ENCODE measurements at regions not wholly inside any gene's neighbourhood (a gene's known extent, or its start where the extent isn't known, plus 50 kb on each side); places are given as distances from the start of the nearest gene placed in this dataset.

- peaks cover 9% of the 10 kb centered on the region for H3K9me3 Mint-ChIP-seq (ENCODE audit: insufficient read depth)
- H3K4me1 Mint-ChIP-seq (ENCODE audit: low read depth): peaks cover 26% of the 10 kb centered on the region
- ATAC-seq (peak; percentile 63), DNase-seq (peak; percentile 43)
- ChIA-PET CTCF (no interaction called here), POLR2A (no interaction called here)
- no peak overlapping the region for H3K4me3 Mint-ChIP-seq
- H3K36me3 Mint-ChIP-seq (ENCODE audit: low read depth): peaks cover 4% of the 10 kb centered on the region
- peaks cover 12% of the 10 kb centered on the region for H3K27me3 Mint-ChIP-seq (ENCODE audit: low read depth)
- H3K27ac Mint-ChIP-seq: no peak overlapping the region
Measured at GRCh38 chr4:14871676-14872430, 130.4 kb upstream of the CPEB2 start.

- ChIA-PET POLR2A (interaction anchor here (1.0 kb wide), 1 partner anchor 128 kb away, joined by 3 read pairs; the partner anchor contains the start of gene CPEB2), CTCF (interaction anchor here (1.5 kb wide), 1 partner anchor 139 kb away, joined by 4 read pairs; no protein-coding TSS in a partner anchor)
- peak overlapping the region; percentile 28 for H3K27ac Mint-ChIP-seq
- DNase-seq (no peak), ATAC-seq (peak; percentile 41)
- peaks cover 6% of the 10 kb centered on the region for H3K27me3 Mint-ChIP-seq (ENCODE audit: low read depth)
- peaks cover 9% of the 10 kb centered on the region for H3K9me3 Mint-ChIP-seq (ENCODE audit: insufficient read depth)
- no peak overlapping the region for H3K4me3 Mint-ChIP-seq
- peaks cover 4% of the 10 kb centered on the region for H3K36me3 Mint-ChIP-seq (ENCODE audit: low read depth)
- H3K4me1 Mint-ChIP-seq (ENCODE audit: low read depth): peaks cover 41% of the 10 kb centered on the region
Measured at GRCh38 chr4:14874990-14875389, 127.3 kb upstream of the CPEB2 start.

GRCh38 chr4:14877246-14878225 lies 124.7 kb upstream of the CPEB2 start:
- peak; percentile 45 for ATAC-seq
- H3K27ac Mint-ChIP-seq: peak overlapping the region; percentile 73

GRCh38 chr4:14878681-14879080 lies 123.6 kb upstream of the CPEB2 start:
- Mint-ChIP-seq H3K36me3 (ENCODE audit: low read depth) (peaks cover 4% of the 10 kb centered on the region), H3K27me3 (ENCODE audit: low read depth) (peaks cover 4% of the 10 kb centered on the region), H3K4me1 (ENCODE audit: low read depth) (peaks cover 41% of the 10 kb centered on the region), H3K4me3 (no peak overlapping the region), H3K9me3 (ENCODE audit: insufficient read depth) (peaks cover 9% of the 10 kb centered on the region), H3K27ac (no peak overlapping the region)
- ChIA-PET POLR2A (no interaction called here), CTCF (no interaction called here)
- ATAC-seq: no peak
- no peak for DNase-seq

More at GRCh38 chr4:14877246-14878225, 124.7 kb upstream of the CPEB2 start:
- Mint-ChIP-seq H3K4me3 (no peak overlapping the region), H3K4me1 (ENCODE audit: low read depth) (peaks cover 41% of the 10 kb centered on the region), H3K9me3 (ENCODE audit: insufficient read depth) (peaks cover 9% of the 10 kb centered on the region), H3K27me3 (ENCODE audit: low read depth) (no peaks in the 10 kb centered on the region), H3K36me3 (ENCODE audit: low read depth) (peaks cover 4% of the 10 kb centered on the region)
- DNase-seq: peak; percentile 27
- CTCF ChIA-PET: interaction anchor here (0.9 to 1.5 kb wide), 2 partner anchors 11 to 1223 kb away, joined by 3 read pairs; no protein-coding TSS in a partner anchor
- POLR2A ChIA-PET: no interaction called here

- no peak overlapping the region for H3K4me3 Mint-ChIP-seq
- H3K27me3 Mint-ChIP-seq (ENCODE audit: low read depth): peaks cover 9% of the 10 kb centered on the region
- no peak overlapping the region for H3K27ac Mint-ChIP-seq
- CTCF ChIA-PET: no interaction called here
- DNase-seq: no peak
- POLR2A ChIA-PET: no interaction called here
- peaks cover 9% of the 10 kb centered on the region for H3K9me3 Mint-ChIP-seq (ENCODE audit: insufficient read depth)
- peaks cover 36% of the 10 kb centered on the region for H3K4me1 Mint-ChIP-seq (ENCODE audit: low read depth)
- H3K36me3 Mint-ChIP-seq (ENCODE audit: low read depth): peaks cover 4% of the 10 kb centered on the region
- no peak for ATAC-seq
Measured at GRCh38 chr4:14879683-14880082, 122.6 kb upstream of the CPEB2 start.

- Mint-ChIP-seq H3K4me3 (no peak overlapping the region), H3K27ac (no peak overlapping the region), H3K9me3 (ENCODE audit: insufficient read depth) (peaks cover 2% of the 10 kb centered on the region), H3K27me3 (ENCODE audit: low read depth) (peaks cover 10% of the 10 kb centered on the region), H3K36me3 (ENCODE audit: low read depth) (peaks cover 3% of the 10 kb centered on the region), H3K4me1 (ENCODE audit: low read depth) (peaks cover 25% of the 10 kb centered on the region)
- ATAC-seq (no peak), DNase-seq (no peak)
- CTCF ChIA-PET: no interaction called here
- POLR2A ChIA-PET: no interaction called here
Measured at GRCh38 chr4:14880805-14881204, 121.5 kb upstream of the CPEB2 start.

GRCh38 chr4:14883166-14883565 lies 119.1 kb upstream of the CPEB2 start:
- Mint-ChIP-seq H3K36me3 (ENCODE audit: low read depth) (no peaks in the 10 kb centered on the region), H3K4me1 (ENCODE audit: low read depth) (peaks cover 2% of the 10 kb centered on the region), H3K4me3 (no peak overlapping the region), H3K27me3 (ENCODE audit: low read depth) (peaks cover 10% of the 10 kb centered on the region), H3K9me3 (ENCODE audit: insufficient read depth) (no peaks in the 10 kb centered on the region), H3K27ac (no peak overlapping the region)
- POLR2A ChIA-PET: no interaction called here
- DNase-seq (no peak), ATAC-seq (no peak)
- CTCF ChIA-PET: no interaction called here

GRCh38 chr4:14883661-14884060 lies 118.6 kb upstream of the CPEB2 start:
- no peaks in the 10 kb centered on the region for H3K36me3 Mint-ChIP-seq (ENCODE audit: low read depth)
- ChIA-PET CTCF (no interaction called here), POLR2A (no interaction called here)
- DNase-seq (no peak), ATAC-seq (no peak)
- H3K4me1 Mint-ChIP-seq (ENCODE audit: low read depth): no peaks in the 10 kb centered on the region
- no peak overlapping the region for H3K4me3 Mint-ChIP-seq
- peaks cover 10% of the 10 kb centered on the region for H3K27me3 Mint-ChIP-seq (ENCODE audit: low read depth)
- no peaks in the 10 kb centered on the region for H3K9me3 Mint-ChIP-seq (ENCODE audit: insufficient read depth)
- no peak overlapping the region for H3K27ac Mint-ChIP-seq

GRCh38 chr4:14887842-14888433 lies 114.3 kb upstream of the CPEB2 start:
- DNase-seq (no peak), ATAC-seq (no peak)
- H3K9me3 Mint-ChIP-seq (ENCODE audit: insufficient read depth): no peaks in the 10 kb centered on the region
- H3K4me1 Mint-ChIP-seq (ENCODE audit: low read depth): no peaks in the 10 kb centered on the region
- ChIA-PET CTCF (no interaction called here), POLR2A (interaction anchor here (0.6 kb wide), 1 partner anchor 79 kb away, joined by 3 read pairs; no protein-coding TSS in a partner anchor)
- no peak overlapping the region for H3K27ac Mint-ChIP-seq
- peaks cover 9% of the 10 kb centered on the region for H3K27me3 Mint-ChIP-seq (ENCODE audit: low read depth)
- no peaks in the 10 kb centered on the region for H3K36me3 Mint-ChIP-seq (ENCODE audit: low read depth)
- H3K4me3 Mint-ChIP-seq: no peak overlapping the region

- POLR2A ChIA-PET: interaction anchor here (0.6 kb wide), 1 partner anchor 80 kb away, joined by 3 read pairs; no protein-coding TSS in a partner anchor
- CTCF ChIA-PET: interaction anchor here (0.9 to 1.4 kb wide), 2 partner anchors 12 to 51 kb away, joined by 3 to 5 read pairs; no protein-coding TSS in a partner anchor
- ATAC-seq (no peak), DNase-seq (no peak)
- Mint-ChIP-seq H3K36me3 (ENCODE audit: low read depth) (no peaks in the 10 kb centered on the region), H3K4me1 (ENCODE audit: low read depth) (no peaks in the 10 kb centered on the region), H3K9me3 (ENCODE audit: insufficient read depth) (no peaks in the 10 kb centered on the region), H3K27me3 (ENCODE audit: low read depth) (peaks cover 6% of the 10 kb centered on the region), H3K27ac (no peak overlapping the region), H3K4me3 (no peak overlapping the region)
Measured at GRCh38 chr4:14888790-14889572, 113.3 kb upstream of the CPEB2 start.

- H3K4me1 Mint-ChIP-seq (ENCODE audit: low read depth): no peaks in the 10 kb centered on the region
- peaks cover 5% of the 10 kb centered on the region for H3K27me3 Mint-ChIP-seq (ENCODE audit: low read depth)
- POLR2A ChIA-PET: no interaction called here
- no peaks in the 10 kb centered on the region for H3K9me3 Mint-ChIP-seq (ENCODE audit: insufficient read depth)
- no peak overlapping the region for H3K27ac Mint-ChIP-seq
- H3K36me3 Mint-ChIP-seq (ENCODE audit: low read depth): no peaks in the 10 kb centered on the region
- H3K4me3 Mint-ChIP-seq: no peak overlapping the region
- DNase-seq (no peak), ATAC-seq (no peak)
- CTCF ChIA-PET: no interaction called here
Measured at GRCh38 chr4:14892563-14892962, 109.7 kb upstream of the CPEB2 start.
